Mucosa of gallbladder (tissue), 1 donor: ENCODE measurements at regions not wholly inside any gene's neighbourhood (a gene's known extent, or its start where the extent isn't known, plus 50 kb on each side); places are given as distances from the start of the nearest gene placed in this dataset.

Experiments
- DNase-seq: peaks from one replicate; pipeline ENCODE4 v3.0.0-alpha.2; 2020; ENCODE audit warnings: low spot score
- donor health status: DM: no; HTN: no; CAD: no.

DNA sequence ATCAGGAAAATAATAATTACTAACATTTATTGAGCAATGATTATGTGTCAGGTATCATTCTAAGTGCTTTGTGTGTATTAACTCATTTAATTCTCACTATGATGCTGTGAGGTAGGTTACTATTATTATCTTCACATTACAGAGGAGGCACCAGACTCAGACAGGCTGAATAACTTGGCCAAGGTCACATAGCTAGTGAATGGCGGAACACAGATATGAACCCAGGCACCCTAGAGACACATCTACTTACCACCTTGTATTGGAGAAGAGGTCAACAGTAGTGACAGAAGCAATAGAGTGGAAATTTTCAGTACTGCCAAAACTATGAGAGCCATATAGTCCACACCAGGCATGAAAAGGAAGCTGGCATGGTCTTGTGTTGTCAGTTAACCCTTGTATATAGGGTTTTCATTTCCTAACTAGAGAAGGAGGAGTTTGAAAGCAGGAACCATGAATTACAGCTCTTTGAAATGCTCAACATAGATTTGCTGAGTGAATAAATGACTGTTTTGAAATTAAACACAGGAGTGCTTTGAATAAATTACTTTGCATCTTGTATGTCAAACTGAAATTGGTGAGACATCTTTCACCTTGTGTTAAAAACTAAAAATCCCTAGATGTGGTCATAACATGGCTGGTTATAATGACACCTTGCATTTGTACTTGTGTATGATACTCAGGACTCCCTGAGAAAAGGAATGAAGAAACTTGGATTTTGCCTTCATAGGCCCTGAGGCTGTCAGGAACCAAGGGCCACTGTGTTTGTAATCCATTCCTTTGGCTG lies 71.8 kb downstream of the RTL9 start:
- DNase-seq = no peak

DNA sequence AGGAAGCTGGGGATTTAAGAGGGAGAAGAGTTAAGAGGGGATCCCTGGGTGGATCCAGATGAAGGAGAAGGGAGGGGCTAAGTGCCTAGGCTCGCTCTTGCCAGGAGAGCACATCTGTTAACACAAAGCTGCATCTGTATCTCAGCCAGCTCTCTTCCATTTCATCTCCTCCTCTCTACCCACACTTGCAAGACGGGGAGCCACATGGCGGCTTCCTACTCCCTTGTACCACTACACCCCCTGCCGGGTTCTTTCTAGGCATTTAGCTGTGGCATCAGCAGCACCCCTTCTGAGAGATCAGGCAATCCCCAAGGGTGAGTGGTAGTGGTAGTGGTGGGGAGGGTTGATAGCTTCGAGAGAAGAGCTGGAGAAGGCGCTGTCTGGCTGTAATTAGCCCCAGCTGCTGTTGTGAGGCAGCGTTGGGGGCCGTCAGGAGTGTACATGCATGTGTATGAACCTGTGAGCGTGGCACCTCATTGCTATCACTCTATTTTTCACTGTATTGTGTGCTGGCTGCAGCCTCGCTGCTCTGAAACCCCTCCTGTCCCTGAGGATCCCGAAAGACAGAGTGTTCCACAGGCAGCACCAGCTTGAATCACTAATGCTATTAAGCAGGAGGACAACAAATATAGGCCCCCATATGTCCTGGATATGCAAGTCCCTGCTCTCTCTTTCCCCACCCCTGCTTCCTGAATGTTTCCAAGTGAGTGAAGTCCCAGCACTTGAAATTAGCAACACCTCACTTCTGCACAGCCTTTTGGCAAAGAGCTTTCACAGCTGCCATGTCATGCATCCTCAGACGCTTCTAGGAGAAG lies 73.7 kb downstream of the RTL9 start:
- DNase-seq = no peak

DNA sequence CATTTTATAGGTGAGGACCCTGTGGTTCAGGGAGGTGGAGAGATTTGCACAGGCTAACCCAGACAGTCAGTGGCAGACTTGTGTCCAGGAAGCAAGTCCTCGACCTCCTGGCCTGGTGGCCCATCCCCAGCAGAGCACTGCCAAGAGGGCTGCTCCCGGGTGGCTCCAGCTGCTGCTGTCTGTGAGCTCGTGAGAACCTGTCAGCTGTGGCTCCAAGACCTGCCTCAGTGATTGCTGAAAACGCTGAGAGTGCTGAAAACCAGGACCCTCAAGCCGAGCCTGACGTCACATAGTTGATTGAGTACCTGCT lies 74.2 kb downstream of the RTL9 start:
- no peak for DNase-seq

DNA sequence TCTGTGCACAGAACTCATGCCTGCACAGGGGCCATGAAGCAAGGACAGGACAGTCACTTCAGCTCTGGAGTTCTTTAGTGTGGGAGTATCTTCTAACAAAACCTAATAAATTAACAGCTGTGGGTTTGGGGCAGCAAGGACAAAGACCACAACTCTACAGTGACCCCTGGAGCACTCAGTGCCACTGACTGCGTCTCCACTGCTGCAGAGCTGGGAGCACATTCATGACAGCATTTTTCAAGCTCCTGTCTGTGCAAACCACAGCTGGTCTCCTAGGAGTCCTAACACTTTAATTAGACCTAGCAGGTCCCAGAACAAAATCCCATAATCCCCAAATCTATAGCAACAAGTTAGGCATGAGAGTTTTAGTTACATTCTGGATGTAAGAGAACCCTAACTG lies 76.5 kb downstream of the RTL9 start:
- DNase-seq = no peak

DNA sequence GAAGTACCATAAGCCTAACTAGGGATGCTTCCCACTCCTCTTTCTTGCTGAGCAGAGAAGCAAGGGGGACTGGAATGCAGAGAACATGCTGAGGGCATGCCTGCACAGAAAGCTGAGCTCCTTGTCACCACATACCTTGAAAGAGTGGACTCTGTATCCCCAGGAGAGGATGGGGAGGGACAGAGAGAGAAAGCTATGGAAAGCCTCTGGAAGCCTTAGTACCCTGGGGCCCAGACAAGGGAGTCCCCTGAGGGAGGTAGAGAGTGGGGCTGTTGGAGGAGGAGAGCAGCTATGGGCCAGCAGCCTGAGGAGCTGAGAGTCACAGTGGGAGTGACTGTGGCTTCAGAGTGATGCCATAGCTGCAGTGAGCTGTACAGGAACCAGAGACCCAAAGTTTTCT lies 77.9 kb downstream of the RTL9 start:
- no peak for DNase-seq

DNA sequence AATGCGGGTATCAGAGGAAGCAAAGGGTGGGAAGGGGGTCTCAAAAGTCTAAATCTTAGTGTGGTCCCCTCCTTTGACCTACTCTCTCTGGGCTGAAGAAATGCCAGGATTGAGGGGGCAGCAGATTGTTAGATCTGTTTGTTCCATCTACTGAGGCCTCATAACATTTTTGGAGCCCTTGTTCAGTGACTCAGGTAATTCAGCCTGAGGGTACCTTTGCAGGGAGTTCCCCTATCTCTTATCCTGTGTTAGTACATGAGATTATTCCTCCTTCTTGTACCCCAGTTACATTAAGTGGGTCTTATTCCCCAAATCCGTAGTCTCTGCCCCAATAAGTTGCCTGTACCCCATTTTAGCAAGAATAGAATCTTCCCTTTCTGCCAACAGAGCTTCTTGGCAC lies 79.0 kb downstream of the RTL9 start:
- DNase-seq = no peak

DNA sequence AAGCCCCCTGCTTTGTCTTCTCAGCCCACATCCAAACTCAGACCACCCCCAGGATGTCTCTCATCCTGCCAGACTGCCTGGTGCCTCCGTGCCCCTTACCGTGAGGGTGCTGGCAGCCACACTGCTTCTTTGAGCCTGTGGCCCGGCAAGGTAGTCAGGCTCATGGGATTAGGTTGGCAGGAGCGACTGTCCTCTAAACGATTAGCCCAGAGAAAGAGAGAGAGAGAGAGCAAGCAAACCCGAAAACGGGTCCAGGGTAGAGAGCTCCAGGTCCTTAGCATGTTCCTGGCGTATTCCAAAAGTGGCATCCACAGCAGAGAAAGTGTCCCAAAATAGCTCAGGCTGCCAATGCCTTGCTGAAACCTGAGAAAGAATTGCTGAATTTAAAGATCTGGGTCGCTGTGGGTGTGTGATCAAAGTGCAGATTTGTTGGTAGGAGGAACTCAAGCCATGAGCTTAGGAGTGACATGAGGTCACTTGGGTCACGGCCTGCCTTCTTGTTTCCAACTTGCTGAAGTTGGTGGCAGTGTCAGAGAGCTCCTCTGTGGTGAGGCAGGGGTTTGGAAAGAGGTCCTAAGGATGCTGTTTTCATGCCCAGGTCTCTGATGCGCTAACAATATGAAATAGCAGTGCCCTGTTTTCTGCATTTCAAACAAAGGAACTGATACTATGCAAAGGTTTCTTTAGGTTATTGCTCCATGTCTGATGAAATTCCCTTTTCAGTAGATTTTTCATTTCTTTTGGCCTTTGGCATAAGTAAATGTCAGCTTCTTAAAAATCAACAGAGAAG lies 81.6 kb downstream of the RTL9 start:
- DNase-seq = no peak

DNA sequence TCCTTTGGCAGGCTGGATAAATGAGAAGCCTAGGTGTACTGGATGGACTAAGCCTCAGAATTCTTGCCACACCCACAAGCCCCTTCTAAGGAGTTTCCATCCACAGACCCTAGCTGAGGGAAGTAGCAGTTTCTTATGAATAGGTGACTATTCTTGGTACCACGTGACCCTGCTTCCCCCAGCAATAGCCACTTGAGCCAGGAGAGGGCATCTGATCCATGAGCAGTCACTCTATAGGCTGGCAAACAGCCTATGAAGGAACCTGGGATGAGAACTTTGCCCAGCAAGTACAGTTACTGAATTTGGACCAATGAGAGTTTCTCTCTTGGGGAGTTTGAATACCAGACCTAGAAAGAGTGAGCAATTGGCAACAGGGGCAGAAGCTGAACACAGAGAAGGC lies 84.0 kb downstream of the RTL9 start:
- no peak for DNase-seq

DNA sequence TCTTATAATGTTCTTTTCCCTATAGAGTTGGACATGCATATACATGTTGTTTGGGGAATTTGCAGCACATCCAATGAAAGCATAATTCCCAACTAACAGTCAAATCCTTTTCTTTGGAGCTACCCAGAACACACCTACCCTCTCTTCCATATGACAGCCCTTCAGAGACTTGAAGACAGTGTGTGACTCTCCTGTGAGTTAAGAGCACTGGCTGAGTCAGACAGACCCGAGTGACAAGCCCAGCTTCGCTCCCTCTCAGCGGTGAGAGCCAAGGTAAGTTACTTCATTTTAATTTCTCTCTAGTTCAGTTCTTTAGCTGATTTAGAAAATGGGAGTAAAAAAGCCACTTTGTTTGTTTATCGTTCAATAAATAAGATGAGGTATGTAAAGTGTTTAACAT lies 86.3 kb downstream of the RTL9 start:
- DNase-seq = no peak

DNA sequence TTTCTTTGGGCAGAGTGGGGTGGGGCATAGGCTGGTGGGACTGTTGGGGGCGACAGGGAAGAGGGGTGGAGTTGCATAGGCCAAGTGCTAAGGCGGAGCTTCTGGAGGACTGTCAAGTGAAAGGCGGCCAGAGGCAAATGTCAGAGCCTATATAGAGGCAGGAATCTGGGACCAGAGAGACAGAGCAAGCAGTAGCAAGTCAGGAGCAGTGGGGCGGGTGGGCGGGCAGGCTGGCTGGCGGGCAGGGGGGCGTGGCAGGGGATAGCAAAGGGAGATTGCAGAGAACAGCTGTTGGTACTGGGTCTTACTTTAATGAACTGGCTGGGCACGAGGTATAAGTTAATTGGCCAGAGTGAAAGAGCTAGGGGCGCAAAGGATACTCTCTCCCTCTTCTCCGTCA lies 89.8 kb downstream of the RTL9 start:
- DNase-seq = no peak

DNA sequence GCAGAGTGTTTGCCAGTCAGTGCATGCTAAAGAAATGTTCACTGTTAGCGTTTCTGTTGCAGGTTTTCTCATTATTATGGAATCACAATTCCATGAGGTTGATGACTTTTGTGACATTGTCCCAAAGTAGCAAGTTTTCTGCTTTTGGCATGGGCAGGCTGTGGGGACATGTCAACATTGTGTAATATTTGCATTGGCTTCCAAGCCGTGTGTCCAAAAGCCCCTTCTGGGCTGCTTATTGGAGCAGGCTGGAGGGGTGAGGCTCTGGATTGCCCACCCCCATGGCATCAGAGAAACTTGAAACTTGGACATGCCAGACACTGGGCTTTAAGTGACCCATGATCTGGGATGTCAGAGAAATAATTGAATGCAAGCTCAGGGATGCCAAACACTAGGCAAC lies 90.7 kb downstream of the RTL9 start:
- DNase-seq = no peak

DNA sequence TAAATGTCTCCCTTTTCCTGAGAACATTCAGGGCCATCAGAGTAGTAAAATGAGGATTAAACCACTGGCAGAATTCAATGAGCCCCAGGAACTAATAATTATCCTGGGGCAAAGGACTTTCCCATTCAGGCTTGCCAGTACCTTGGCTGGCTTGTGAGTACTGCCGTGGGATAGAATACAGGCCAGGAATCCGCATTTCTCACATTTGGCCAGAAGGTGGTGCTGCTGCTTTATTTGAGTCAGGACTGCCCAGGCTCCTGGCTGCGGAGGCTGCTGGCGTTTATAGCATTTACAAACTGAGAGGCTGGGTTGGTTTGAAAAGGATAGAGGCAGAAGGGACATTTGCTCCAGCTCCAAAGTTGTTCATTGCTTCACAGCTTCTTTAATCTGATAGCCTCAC lies 91.4 kb downstream of the RTL9 start:
- DNase-seq = peak; percentile 83

DNA sequence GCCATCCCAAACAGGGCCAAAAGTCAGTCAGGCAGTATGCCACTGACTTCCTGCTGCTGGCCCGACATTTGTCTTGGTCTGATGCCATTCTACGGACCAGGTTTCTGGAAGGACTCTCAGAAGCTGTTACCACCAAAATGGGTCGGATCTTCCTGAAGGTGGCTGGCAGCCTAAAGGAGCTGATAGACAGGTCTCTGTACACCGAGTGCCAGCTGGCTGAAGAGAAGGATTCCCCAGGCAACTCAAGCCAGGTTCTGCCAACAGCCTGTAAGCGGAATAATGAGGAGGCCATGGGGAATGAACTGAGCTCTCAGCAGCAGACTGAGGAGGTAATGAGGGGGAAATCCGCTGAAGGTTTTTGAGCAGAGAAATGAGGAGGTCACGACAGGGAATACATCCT lies 95.7 kb downstream of the RTL9 start:
- no peak for DNase-seq

DNA sequence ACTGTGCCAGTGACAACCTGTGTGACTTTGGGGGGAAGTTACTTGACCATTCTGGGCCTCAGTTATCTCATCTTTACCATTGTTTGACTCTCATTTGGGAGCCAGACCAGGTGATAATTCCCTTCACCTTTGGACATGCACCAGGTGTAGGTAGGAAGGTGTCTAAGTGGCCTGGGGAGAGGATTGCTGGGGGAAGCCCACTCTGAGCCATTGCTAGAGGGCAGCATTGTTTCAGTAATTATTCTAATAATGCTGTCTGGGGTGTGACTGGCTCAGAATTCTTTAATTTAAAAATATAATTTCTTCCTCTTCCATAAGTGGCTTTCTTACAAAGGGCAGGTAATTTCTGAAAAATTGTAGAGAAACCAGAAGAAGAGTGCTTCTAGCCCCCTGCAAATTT lies 104.3 kb downstream of the RTL9 start:
- DNase-seq = no peak

DNA sequence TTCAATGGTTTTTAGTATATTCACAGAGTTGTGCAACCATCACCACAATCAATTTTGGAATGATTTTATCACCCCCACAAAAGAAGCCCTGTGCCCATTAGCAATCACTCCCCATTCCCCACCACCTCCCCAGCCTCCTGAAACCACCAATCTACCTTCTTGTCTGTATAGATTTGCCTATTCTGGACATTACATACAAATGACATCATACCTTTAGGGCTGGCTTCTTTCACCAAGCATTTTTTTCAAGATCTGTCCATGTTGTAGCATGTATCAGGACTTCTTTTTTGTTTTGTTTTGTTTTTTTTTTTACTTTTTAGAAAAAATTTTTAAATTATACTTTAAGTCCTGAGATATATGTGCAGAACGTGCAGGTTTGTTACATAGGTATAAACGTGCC lies 108.1 kb downstream of the RTL9 start:
- DNase-seq = no peak

DNA sequence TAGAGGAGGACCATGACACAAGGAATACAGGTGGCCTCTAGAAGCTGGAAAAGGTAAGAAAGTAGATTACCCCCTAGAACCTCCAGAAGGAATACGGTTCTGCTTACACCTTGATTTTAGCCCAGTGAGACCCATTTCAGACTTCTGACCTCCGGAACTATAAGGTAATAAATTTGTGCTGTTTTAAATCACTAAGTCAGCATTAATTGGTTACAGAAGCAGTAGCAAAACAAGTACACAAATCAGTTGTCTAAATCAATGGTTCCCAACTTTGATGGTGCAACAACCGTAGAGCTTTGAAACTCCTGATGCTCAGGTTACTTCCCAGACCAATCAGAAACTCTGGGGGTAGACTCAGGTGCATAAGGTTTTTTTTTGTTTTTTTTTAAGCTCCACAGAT lies 113.6 kb downstream of the RTL9 start:
- DNase-seq = no peak

DNA sequence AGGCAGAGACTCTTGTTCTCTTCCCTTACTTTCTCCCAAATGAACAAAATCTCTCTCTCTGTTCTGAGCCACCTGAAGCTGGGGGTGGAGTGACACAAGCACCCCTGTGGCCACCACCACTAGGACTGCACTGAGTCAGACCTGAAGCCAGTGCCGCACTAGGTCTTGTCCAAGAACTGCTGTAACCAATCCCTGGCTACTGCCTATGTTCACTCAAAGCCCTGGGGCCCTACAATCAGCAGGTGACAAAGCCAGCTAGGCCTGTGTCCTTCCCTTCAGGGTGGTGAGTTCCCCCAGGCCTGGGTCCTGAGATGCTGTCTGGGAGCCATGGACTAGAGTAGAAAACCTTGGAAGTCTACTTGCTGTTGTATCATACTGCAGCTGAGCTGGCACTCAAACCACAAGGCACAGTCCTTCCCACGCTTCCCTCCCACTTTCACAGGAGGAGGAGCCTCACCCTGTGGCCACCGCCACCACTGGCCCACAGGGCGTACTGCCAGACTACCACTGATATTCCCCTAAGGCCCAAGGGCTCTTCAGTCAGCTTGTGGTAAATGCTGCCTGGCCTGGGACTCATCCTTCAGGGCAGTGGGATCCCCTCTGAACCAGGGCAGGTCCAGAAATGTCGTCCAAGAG lies 119.1 kb downstream of the RTL9 start:
- no peak for DNase-seq

DNA sequence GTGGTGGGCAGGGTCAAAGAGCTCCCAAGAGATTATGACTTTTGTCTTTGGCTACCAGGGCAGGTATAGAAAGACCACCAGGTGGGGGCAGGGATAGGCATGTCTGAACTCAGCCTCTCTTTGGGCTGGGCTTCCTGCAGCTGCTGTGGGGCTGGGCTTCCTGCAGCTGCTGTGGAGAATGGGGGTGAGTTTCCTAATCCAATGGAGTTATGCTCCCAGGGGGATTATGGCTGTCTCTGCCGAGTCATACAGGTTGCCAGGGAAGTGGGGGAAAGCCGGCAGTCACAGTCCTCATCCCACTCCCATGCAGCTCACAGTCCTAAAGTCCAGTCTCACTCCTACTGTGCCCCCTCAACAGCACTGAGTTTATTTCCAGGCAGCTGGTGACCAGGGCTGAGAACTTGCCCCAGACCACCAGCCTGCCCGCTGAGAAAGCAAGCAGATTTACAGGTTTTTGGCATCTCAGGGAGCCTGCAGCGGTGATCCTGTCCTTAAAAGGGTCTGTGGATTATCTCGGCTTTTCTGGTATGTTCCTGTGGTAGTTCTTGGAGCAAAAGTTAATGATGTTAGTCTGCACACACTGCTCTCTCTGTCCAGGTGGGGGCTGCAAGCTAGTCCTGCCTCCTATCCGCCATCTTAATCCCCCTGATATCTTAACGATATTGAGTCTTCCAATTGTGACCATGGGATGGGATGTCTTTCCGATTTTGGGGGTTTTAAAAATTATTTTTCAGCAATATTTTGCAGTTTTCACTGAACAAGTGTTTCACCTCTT lies 133.4 kb downstream of the RTL9 start:
- DNase-seq = no peak

DNA sequence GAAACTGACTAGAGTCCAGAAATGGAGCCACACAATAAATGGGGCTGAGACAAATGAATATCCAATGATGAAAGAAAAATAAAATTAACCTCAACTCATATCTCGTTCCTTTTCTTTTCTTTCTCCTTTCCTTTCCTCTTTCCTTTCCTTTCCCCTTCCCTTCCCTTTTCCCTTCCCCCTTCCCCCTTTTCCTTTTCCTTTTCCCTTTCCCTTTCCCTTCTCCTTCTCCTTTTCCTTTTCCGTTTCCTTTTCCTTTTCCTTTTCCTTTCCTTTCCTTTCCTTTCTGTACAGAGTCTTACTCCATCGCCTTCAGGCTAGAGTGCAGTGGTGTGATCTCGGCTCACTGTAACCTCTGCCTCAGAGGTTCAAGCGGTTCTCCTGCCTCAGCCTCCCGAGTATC lies 146.3 kb downstream of the RTL9 start:
- no peak for DNase-seq

DNA sequence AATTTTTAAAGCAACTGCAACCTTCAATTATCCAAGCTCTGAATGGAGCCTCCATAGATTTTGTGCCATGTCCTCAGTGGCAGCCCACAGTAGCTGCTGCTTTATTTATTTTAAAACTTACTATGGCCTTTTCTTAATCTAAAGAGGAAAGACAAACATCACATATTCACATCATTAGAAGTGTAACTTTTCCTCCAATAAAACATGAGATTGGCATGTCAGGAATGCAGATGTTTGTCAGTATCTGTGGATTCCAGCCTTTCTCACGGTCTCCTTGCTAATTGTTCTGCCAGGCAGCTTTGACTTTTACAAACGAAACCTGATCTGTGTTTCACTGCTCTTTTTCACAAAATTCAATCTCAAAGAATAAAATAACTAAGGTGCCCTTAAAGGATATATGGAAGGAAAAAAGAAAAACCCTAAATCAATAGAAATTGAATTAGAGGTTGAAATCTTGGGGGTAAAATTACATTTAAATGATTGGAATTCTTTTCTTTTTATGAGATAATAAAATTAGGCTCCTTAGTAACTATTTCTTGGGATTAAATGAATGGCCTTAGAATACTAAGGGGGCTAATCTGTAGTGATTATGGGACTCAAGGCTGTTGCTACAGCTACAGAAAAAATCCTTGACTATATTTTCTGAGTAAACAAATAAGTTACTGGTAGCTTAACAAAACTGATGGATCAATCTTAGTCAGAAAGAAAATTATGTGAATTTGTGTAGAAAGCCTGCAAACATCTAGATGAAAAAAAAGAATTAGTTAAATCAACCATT lies 151.3 kb downstream of the RTL9 start:
- no peak for DNase-seq

DNA sequence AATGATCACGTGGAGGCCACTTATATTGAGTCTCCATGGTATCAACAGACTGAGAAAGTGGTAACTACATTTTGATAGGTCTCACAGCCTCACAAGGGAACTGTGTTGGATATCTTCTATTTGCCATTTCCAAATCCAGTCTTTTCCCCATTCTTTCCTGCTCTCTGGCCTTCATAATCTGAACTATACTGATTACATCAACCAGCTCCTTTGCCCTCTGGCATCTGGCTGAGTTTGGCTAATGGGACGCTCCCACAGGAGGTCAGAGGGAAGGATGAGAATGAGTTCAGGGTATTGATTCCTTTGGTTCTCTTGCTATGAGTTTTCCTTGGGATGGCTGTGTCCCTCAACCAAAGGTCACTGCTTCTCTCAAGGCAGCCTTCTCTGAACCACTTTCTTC lies 152.6 kb downstream of the RTL9 start:
- no peak for DNase-seq
